Testis (tissue), 2 donors: ENCODE measurements at regions not wholly inside any gene's neighbourhood (a gene's known extent, or its start where the extent isn't known, plus 50 kb on each side); places are given as distances from the start of the nearest gene placed in this dataset.

Experiments
- DNase-seq: peaks from one replicate; pipeline ENCODE4 v3.0.0-alpha.2; 2019
- H3K27ac ChIP-seq, 2 donors: fragments of 200-600 bp; sonication (generic); one replicate each; pipeline ENCODE4 v1.5.1; 2019
- H3K27me3 ChIP-seq: fragments of 200-600 bp; sonication (generic); one replicate; pipeline ENCODE4 v1.5.1; 2019
- H3K36me3 ChIP-seq: fragments of 200-600 bp; sonication (generic); one replicate; pipeline ENCODE4 v1.5.1; 2017; ENCODE audit warnings: low read depth; ENCODE audit errors: missing control alignments
- H3K4me1 ChIP-seq: fragments of 200-600 bp; sonication (generic); one replicate; pipeline ENCODE4 v1.5.1; 2019
- H3K4me3 ChIP-seq, 2 donors: fragments of 200-600 bp; sonication (generic); one replicate each; pipeline ENCODE4 v1.5.1; 2017 to 2019
- H3K9me3 ChIP-seq: fragments of 200-600 bp; sonication (generic); one replicate; pipeline ENCODE4 v1.5.1; 2017
- POLR2A ChIP-seq: fragments of 450-650 bp; IDR thresholded peaks from one replicate; pipeline ENCODE4 v1.6.1; 2017; ENCODE audit warnings: antibody characterized with exemption, mild to moderate bottlenecking, moderate library complexity
- WGBS, 2 donors: methylation state at CpG; one replicate each; pipeline ENCODE4 v1.1.5; 2018; 5-methylcytosine and 5-hydroxymethylcytosine counted together
- intact Hi-C: fragments of 100-400 bp; cut with DNase I; formaldehyde crosslinking; loops from one replicate; pipeline ENCODE4 v1.15.1; 2023; ENCODE audit warnings: low total_unique reads
- TF ChIP-seq, protein P1 (sequence below), 3 experiments: fragments of 450-650 bp in 2 of 3; fragments of 200-600 bp in 1 of 3; sonication (generic) in 1 of 3; IDR thresholded peaks; one replicate each; pipeline ENCODE4 v1.5.1; 2016 to 2019; ENCODE audit warnings: antibody characterized with exemption in 3 of 3, mild to moderate bottlenecking in 2 of 3, moderate library complexity in 1 of 3

DNA sequence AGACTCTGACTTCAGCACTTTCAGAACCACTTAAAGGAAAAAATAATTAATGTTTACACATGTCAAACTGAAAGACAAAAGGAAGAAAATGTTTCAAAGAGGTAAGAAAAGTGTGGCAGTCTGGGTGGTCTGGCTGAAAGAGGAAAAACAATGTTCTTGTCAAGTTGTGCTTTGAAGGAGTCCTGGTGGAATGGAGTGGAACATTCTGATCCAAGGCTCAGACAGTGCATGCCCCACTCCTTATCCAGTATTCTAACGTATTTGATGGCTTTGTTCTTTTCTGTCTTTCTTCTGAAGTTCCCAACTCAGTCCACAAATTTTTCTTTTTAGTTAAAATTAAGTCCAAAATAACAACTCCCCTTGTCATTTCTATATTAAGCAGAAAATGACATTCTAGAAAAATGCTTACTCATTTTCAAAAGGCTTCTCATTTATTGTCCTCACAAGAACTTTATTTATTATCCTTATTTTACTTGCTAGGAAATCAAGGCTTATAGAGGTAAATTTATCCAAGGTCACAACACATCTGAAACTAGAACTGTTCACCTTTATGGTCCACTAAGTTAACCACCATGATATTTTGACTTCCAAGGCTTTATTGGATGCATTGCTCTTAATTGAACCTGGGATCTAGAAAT is 121.7 kb upstream of the NAP1L1 start:
- intact Hi-C loops: no loop called here
- Histone ChIP-seq H3K36me3 (no peaks in the 10 kb centered on the region), H3K4me3 (no peak overlapping the region), H3K27ac (peak overlapping the region; percentile 34 to 74), H3K9me3 (no peaks in the 10 kb centered on the region), H3K27me3 (no peaks in the 10 kb centered on the region), H3K4me1 (peaks cover 28% of the 10 kb centered on the region)
- no peak for TF ChIP-seq POLR2A
- TF ChIP-seq, protein P1, sequence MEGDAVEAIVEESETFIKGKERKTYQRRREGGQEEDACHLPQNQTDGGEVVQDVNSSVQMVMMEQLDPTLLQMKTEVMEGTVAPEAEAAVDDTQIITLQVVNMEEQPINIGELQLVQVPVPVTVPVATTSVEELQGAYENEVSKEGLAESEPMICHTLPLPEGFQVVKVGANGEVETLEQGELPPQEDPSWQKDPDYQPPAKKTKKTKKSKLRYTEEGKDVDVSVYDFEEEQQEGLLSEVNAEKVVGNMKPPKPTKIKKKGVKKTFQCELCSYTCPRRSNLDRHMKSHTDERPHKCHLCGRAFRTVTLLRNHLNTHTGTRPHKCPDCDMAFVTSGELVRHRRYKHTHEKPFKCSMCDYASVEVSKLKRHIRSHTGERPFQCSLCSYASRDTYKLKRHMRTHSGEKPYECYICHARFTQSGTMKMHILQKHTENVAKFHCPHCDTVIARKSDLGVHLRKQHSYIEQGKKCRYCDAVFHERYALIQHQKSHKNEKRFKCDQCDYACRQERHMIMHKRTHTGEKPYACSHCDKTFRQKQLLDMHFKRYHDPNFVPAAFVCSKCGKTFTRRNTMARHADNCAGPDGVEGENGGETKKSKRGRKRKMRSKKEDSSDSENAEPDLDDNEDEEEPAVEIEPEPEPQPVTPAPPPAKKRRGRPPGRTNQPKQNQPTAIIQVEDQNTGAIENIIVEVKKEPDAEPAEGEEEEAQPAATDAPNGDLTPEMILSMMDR (IDR thresholded peaks at IDR 0.05): no peak
- WGBS, 2 donors: 20 to 26% methylated on average over 1 of the region's 1 CpG
- peak; percentile 26 for DNase-seq

DNA sequence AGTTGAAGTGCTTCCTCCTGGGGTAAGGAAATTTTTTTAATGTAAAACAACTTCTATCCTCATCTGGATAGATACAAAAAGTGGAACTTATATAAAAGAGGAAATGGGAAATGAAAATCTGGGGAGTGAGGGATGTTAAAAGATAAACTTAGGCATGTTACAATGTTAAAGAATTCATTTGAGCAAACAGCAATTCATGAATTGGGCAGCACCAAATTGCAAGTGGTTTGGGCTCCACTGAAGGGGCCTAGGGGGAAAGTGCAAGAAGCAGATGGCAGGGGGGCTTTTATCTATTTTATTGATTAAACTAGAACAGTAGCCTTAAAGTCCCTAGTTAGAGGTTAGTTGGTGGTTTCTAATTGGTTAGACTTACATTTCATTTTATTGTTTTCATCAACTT is 118.1 kb upstream of the NAP1L1 start:
- H3K9me3 ChIP-seq: no peaks in the 10 kb centered on the region
- no peaks in the 10 kb centered on the region for H3K27me3 ChIP-seq
- TF ChIP-seq POLR2A: no peak
- TF ChIP-seq, protein P1 (IDR thresholded peaks at IDR 0.05): no peak

DNA sequence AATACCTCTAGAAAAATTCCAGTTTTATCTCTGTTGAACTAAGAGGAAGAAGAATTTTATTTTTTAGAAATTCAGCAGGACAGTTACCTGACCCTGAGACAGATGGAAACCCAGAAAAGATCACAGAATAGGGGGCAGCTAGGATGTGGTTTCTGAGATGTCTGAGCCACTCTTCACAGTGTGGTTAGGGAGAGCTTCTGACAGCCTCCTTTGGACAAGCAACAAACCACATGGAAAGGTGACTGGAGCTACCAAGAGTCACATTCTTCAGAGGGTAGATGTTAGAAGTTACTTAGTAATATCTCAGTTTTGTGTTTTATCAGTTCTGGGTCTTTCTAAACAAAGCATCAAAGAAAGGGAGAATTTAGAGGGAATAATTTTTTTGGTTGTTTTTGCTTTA is 117.3 kb upstream of the NAP1L1 start:
- Histone ChIP-seq H3K27me3 (no peaks in the 10 kb centered on the region), H3K4me3 (no peak overlapping the region), H3K27ac (no peak overlapping the region), H3K4me1 (peaks cover 9% of the 10 kb centered on the region), H3K36me3 (no peaks in the 10 kb centered on the region), H3K9me3 (no peaks in the 10 kb centered on the region)
- DNase-seq: no peak
- intact Hi-C loops: no loop called here
- no peak for TF ChIP-seq POLR2A
- TF ChIP-seq, protein P1 (IDR thresholded peaks at IDR 0.05): no peak

More for the DNA sequence above, 118.1 kb upstream of the NAP1L1 start:
- DNase-seq: no peak
- Histone ChIP-seq H3K36me3 (no peaks in the 10 kb centered on the region), H3K27ac (no peak overlapping the region), H3K4me1 (peaks cover 17% of the 10 kb centered on the region), H3K4me3 (no peak overlapping the region)
- intact Hi-C loops: no loop called here

DNA sequence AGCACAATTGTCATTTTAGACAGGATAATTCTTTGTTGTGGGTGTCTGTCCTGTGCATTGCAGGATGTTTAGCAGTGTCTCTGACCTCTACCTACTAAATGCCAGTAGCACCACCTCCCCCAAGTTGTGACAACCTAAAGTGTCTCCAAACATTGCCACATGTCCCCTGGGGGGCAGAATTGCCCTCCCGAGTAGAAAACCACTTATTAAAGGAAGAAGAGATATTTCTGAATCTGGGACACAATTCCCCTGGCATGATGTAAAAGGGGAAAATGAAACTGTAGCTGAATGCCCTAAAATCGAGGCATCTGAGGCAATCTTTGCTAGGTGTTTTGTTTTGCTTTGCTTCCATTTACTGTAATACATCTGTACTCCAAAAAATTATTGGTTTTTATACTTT is 116.8 kb upstream of the NAP1L1 start:
- intact Hi-C loops: no loop called here
- DNase-seq: no peak
- no peak overlapping the region for H3K4me3 ChIP-seq
- H3K36me3 ChIP-seq: no peaks in the 10 kb centered on the region
- no peak overlapping the region for H3K27ac ChIP-seq
- 43 to 56% methylated on average over 2 of the region's 2 CpGs for WGBS, 2 donors
- TF ChIP-seq, protein P1 (IDR thresholded peaks at IDR 0.05): no peak
- TF ChIP-seq POLR2A: no peak
- no peaks in the 10 kb centered on the region for H3K27me3 ChIP-seq
- peaks cover 4% of the 10 kb centered on the region for H3K4me1 ChIP-seq
- no peaks in the 10 kb centered on the region for H3K9me3 ChIP-seq

DNA sequence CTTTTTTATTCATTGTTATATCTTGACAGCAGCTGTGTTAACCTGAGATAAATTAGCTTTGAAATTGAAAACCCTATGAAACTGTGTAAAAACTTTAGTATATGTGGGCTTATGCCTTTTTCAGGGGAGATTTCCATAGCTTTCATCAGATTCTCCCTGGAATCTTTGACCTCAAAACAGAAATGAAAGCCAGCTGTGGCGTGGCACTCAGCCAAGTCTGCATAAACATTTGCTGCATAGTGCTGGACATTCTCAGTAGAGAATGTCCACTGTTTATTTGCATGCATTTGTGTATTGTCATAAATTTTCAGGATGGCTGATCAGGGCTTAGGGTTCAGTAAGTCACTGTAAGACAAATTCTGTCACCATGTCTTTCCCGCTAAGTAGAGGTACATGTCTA is 115.3 kb upstream of the NAP1L1 start:
- H3K27me3 ChIP-seq: no peaks in the 10 kb centered on the region
- DNase-seq: no peak
- 83% methylated on average over 2 of the region's 2 CpGs for WGBS, 2 donors
- TF ChIP-seq, protein P1 (IDR thresholded peaks at IDR 0.05): no peak
- TF ChIP-seq POLR2A: no peak
- intact Hi-C loops: no loop called here
- no peak overlapping the region for H3K4me3 ChIP-seq
- no peak overlapping the region for H3K27ac ChIP-seq
- H3K9me3 ChIP-seq: no peaks in the 10 kb centered on the region
- H3K36me3 ChIP-seq: no peaks in the 10 kb centered on the region
- no peaks in the 10 kb centered on the region for H3K4me1 ChIP-seq
